ENCODE measurements at regions not wholly inside any gene's neighbourhood (a gene's known extent, or its start where the extent isn't known, plus 50 kb on each side); places are given as distances from the start of the nearest gene placed in this dataset.
A peak's percentile ranks its signal among the peaks of the same experiment; 100 is the strongest.
"Not testable (repeated sequence)": the region's sequence is repeated elsewhere in the genome, so short reads cannot be mapped to it uniquely, and the experiment has no call there.

DNA sequence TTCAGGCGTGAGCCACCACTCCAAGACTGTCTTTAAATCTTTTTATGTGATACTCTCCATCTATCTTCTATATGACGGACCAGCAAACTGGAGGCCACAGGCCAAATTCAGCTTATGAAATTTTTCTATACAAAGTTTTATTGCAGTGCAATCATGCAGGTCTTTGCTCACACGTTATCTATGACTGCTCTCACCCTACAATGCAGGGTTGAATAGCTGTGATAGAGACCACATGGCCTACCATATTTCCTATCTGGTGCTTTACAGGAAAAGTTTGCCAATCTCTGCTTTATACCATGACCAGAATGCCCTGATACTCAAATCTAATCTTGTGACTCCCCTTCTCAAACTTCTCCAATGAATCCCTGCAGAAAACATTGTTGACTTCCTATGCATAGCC, 89.5 kb upstream of the ACBD5 start:
- 89 to 92% methylated on average over 3 of the region's 3 CpGs for WGBS, 2 donors
- no peaks in the 10 kb centered on the region for H3K4me1 ChIP-seq (ENCODE audit: control insufficient read depth in 2 of 2, insufficient read depth in 2 of 2, low read length in 1 of 2)
- H3K9me3 ChIP-seq (ENCODE audit: control insufficient read depth in 2 of 2, insufficient read depth in 1 of 2, low read depth in 1 of 2, low read length in 1 of 2) = no peaks in the 10 kb centered on the region
- no peak overlapping the region for H3K27ac ChIP-seq (ENCODE audit: low read depth in 2 of 2, low read length in 1 of 2)
- no peaks in the 10 kb centered on the region for H3K36me3 ChIP-seq (ENCODE audit: control insufficient read depth in 2 of 2, insufficient read depth in 2 of 2, low read length in 1 of 2)
- no peaks in the 10 kb centered on the region for H3K27me3 ChIP-seq (ENCODE audit: control insufficient read depth in 1 of 2, insufficient read depth in 2 of 2, low read length in 2 of 2)
- no peak overlapping the region for H3K4me3 ChIP-seq (ENCODE audit: low read depth in 1 of 2, low read length in 2 of 2)

DNA sequence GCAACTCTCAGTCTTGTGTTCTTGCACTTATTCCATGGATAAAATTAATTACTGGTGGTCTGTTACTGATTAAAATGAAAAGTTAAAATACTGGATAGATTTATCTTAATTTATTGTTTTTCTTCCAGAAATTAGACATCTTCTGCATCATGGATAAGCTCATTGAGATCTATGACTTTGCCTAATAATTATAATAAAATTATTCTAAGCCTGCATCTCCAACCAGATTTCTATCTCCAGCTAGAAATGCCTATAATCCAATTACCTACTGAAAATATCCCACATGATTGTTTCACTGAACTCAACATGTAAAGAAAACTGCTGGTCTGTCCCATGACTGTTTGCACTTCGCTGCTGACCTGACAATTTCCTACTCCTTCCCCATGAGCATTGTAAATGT, 88.3 kb upstream of the ACBD5 start:
- Histone ChIP-seq H3K27ac (ENCODE audit: low read depth in 2 of 2, low read length in 1 of 2) (no peak overlapping the region), H3K9me3 (ENCODE audit: control insufficient read depth in 2 of 2, insufficient read depth in 1 of 2, low read depth in 1 of 2, low read length in 1 of 2) (no peaks in the 10 kb centered on the region), H3K36me3 (ENCODE audit: control insufficient read depth in 2 of 2, insufficient read depth in 2 of 2, low read length in 1 of 2) (no peaks in the 10 kb centered on the region), H3K27me3 (ENCODE audit: control insufficient read depth in 1 of 2, insufficient read depth in 2 of 2, low read length in 2 of 2) (no peaks in the 10 kb centered on the region), H3K4me3 (ENCODE audit: low read depth in 1 of 2, low read length in 2 of 2) (no peak overlapping the region), H3K4me1 (ENCODE audit: control insufficient read depth in 2 of 2, insufficient read depth in 2 of 2, low read length in 1 of 2) (no peaks in the 10 kb centered on the region)
- 82 to 86% methylated on average over 1 of the region's 1 CpG for WGBS, 2 donors

DNA sequence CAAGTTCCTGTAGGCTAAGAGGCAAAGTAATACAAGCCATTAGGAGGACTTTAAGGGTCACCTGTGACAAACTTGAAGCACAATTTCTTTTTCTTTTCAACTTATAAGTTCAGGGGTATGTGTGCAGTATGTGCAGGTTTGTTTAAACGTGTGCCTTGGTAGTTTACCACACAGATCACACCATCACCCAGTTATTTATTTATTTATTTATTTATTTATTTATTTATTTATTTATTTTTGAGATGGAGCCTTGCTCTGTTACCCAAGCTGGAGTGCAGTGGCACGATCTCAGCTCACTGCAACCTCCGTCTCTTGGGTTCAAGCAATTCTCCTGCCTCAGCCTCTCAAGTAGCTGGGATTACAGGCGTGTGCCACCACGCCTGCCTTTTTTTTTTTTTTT, 86.2 kb upstream of the ACBD5 start:
- not testable (repeated sequence) for H3K9me3 ChIP-seq (ENCODE audit: control insufficient read depth in 2 of 2, insufficient read depth in 1 of 2, low read depth in 1 of 2, low read length in 1 of 2); H3K4me3 ChIP-seq (ENCODE audit: low read depth in 1 of 2, low read length in 2 of 2); H3K4me1 ChIP-seq (ENCODE audit: control insufficient read depth in 2 of 2, insufficient read depth in 2 of 2, low read length in 1 of 2); H3K27ac ChIP-seq (ENCODE audit: low read depth in 2 of 2, low read length in 1 of 2); H3K36me3 ChIP-seq (ENCODE audit: control insufficient read depth in 2 of 2, insufficient read depth in 2 of 2, low read length in 1 of 2); H3K27me3 ChIP-seq (ENCODE audit: control insufficient read depth in 1 of 2, insufficient read depth in 2 of 2, low read length in 2 of 2)
- WGBS, 2 donors = 86 to 88% methylated on average over 5 of the region's 5 CpGs

DNA sequence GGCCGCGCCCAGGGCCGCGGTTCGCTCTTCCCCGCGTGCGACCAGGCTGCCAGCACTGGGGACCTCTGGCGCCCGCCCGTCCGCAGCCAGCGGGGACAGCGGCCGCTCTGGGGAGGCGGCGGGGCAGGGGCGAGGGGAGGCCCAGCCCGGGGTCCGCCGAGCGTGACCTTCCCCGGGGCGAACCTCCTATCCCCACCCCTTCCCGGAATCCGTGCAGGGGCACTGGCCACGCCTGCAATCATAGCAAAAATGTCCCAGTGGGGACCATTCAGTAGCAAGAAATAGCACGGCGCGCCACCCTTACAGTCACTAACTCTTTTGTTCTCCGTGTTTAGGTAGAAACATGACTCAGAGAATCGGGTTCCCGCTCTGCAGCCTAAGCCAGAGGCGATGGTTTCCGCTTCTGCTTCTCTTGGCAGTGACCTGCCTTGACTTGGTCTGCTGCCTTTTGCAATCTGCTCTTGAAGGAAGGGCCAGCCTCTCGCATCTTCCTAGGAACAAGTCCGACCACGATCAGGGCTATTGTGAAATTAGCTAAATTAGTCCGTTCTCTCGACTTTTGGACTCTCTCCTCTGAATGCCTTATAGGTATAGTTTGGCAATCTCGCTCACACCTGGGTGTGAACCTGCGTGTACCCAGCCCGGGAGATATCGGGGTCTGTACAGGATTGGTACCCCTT, 79.3 kb upstream of the ACBD5 start:
- Histone ChIP-seq H3K36me3 (ENCODE audit: control insufficient read depth in 2 of 2, insufficient read depth in 2 of 2, low read length in 1 of 2) (no peaks in the 10 kb centered on the region), H3K9me3 (ENCODE audit: control insufficient read depth in 2 of 2, insufficient read depth in 1 of 2, low read depth in 1 of 2, low read length in 1 of 2) (peaks cover 0 to 2% of the 10 kb centered on the region in 2 donors), H3K27me3 (ENCODE audit: control insufficient read depth in 1 of 2, insufficient read depth in 2 of 2, low read length in 2 of 2) (no peaks in the 10 kb centered on the region), H3K27ac (ENCODE audit: low read depth in 2 of 2, low read length in 1 of 2) (peak overlapping the region; percentile 61 to 70), H3K4me1 (ENCODE audit: control insufficient read depth in 2 of 2, insufficient read depth in 2 of 2, low read length in 1 of 2) (peaks cover 0 to 4% of the 10 kb centered on the region in 2 donors), H3K4me3 (ENCODE audit: low read depth in 1 of 2, low read length in 2 of 2) (peak overlapping the region; percentile 38 to 45)
- 9 to 17% methylated on average over 44 of the region's 44 CpGs for WGBS, 2 donors

DNA sequence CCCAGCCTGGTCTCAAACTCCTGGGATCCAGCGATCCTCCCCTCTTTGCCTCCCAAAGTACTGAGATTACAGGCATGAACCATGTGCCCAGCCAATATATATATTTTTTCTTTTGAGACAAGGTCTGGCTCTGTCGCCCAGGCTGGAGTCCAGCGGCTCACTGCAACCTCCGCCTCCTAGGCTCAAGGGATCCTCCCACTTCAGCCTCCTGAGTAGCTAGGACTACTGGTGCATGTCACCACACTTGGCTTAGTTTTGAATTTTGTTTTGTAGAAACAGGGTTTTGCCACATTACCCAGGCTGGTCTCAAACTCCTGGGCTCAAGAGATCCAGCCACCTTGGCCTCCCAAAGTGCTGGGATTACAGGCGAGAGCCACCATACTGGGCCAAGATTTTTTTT, 78.5 kb upstream of the ACBD5 start:
- WGBS, 2 donors = 94% methylated on average over 5 of the region's 5 CpGs
- H3K4me3 ChIP-seq (ENCODE audit: low read depth in 1 of 2, low read length in 2 of 2); H3K36me3 ChIP-seq (ENCODE audit: control insufficient read depth in 2 of 2, insufficient read depth in 2 of 2, low read length in 1 of 2); H3K27me3 ChIP-seq (ENCODE audit: control insufficient read depth in 1 of 2, insufficient read depth in 2 of 2, low read length in 2 of 2); H3K4me1 ChIP-seq (ENCODE audit: control insufficient read depth in 2 of 2, insufficient read depth in 2 of 2, low read length in 1 of 2); H3K9me3 ChIP-seq (ENCODE audit: control insufficient read depth in 2 of 2, insufficient read depth in 1 of 2, low read depth in 1 of 2, low read length in 1 of 2); H3K27ac ChIP-seq (ENCODE audit: low read depth in 2 of 2, low read length in 1 of 2): not testable (repeated sequence)

DNA sequence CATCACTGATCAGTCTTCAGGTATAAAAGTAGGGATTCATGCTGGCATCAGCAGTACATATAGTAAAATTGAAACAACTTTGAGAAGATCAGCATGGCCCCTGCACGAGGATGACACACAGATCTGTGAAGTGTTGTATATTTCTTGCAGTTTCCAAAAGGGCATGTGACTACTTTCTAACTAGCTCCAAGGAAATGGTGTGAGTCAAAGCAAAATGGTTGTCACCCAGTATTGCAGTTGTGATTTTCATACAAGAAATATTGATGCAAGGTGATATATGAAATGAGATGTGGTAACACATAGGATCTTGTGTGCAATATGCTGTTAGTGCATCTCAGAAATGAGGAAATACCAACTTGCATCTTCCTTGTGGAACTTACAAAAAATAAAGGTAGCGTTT, 74.5 kb upstream of the ACBD5 start:
- H3K4me1 ChIP-seq (ENCODE audit: control insufficient read depth in 2 of 2, insufficient read depth in 2 of 2, low read length in 1 of 2); H3K36me3 ChIP-seq (ENCODE audit: control insufficient read depth in 2 of 2, insufficient read depth in 2 of 2, low read length in 1 of 2); H3K4me3 ChIP-seq (ENCODE audit: low read depth in 1 of 2, low read length in 2 of 2); H3K27me3 ChIP-seq (ENCODE audit: control insufficient read depth in 1 of 2, insufficient read depth in 2 of 2, low read length in 2 of 2); H3K27ac ChIP-seq (ENCODE audit: low read depth in 2 of 2, low read length in 1 of 2); H3K9me3 ChIP-seq (ENCODE audit: control insufficient read depth in 2 of 2, insufficient read depth in 1 of 2, low read depth in 1 of 2, low read length in 1 of 2): not testable (repeated sequence)
- 69 to 75% methylated on average over 2 of the region's 2 CpGs for WGBS, 2 donors

DNA sequence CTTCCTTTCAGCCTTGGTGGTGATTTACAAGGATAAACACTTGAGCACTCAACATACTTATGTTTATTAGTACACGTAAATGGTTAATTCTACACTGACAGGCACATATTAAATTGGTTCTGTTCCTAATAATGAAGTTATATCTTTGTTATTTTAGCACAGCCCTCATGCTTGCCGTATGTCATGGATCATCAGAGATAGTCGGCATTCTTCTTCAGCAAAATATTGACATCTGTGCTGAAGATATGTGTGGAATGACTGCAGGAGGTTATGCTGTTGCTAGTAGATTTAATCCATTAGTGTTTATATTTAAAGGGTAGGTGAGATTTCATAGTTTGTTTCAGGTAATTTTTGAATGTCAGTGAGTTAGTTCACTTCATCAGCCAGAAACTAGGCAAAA, 73.0 kb upstream of the ACBD5 start:
- not testable (repeated sequence) for H3K36me3 ChIP-seq (ENCODE audit: control insufficient read depth in 2 of 2, insufficient read depth in 2 of 2, low read length in 1 of 2); H3K27me3 ChIP-seq (ENCODE audit: control insufficient read depth in 1 of 2, insufficient read depth in 2 of 2, low read length in 2 of 2); H3K4me1 ChIP-seq (ENCODE audit: control insufficient read depth in 2 of 2, insufficient read depth in 2 of 2, low read length in 1 of 2); H3K27ac ChIP-seq (ENCODE audit: low read depth in 2 of 2, low read length in 1 of 2); H3K9me3 ChIP-seq (ENCODE audit: control insufficient read depth in 2 of 2, insufficient read depth in 1 of 2, low read depth in 1 of 2, low read length in 1 of 2); H3K4me3 ChIP-seq (ENCODE audit: low read depth in 1 of 2, low read length in 2 of 2)
- WGBS, 2 donors = 54 to 71% methylated on average over 3 of the region's 3 CpGs

DNA sequence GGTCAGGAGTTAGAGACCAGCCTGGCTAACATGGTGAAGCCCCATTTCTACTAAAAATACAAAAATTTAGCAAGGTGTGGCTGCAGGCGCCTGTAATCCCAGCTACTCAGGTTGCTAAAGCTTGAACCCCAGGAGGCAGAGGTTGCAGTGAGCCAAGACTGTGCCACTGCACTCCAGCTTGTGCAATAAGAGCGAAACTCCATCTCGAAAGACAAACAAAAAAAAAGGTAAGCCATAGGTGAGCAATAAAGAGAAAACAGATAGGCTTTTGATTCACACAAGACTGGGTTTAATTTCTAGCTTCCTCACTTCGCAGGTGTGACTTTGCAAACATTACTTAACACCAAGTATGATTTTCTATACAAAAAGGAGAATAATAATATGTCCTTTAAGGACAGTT, 72.3 kb upstream of the ACBD5 start:
- no peak overlapping the region for H3K4me3 ChIP-seq (ENCODE audit: low read depth in 1 of 2, low read length in 2 of 2)

DNA sequence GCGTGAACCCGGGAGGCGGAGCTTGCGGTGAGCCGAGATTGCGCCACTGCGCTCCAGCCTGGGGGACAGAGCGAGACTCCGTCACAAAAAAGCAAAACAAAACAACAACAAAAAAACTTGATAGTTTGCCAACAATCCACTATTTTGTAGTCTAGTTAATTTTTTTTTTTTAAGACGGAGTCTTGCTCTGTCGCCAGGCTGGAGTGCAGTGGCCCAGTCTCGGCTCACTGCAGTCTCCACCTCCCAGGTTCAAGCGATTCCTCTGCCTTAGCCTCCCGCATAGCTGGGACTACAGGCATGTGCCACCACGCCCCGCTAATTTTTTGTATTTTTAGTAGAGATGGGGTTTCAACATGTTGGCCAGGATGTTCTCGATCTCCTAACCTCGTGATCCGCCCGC, 71.2 kb upstream of the ACBD5 start:
- H3K9me3 ChIP-seq (ENCODE audit: control insufficient read depth in 2 of 2, insufficient read depth in 1 of 2, low read depth in 1 of 2, low read length in 1 of 2); H3K4me3 ChIP-seq (ENCODE audit: low read depth in 1 of 2, low read length in 2 of 2); H3K27me3 ChIP-seq (ENCODE audit: control insufficient read depth in 1 of 2, insufficient read depth in 2 of 2, low read length in 2 of 2); H3K4me1 ChIP-seq (ENCODE audit: control insufficient read depth in 2 of 2, insufficient read depth in 2 of 2, low read length in 1 of 2); H3K27ac ChIP-seq (ENCODE audit: low read depth in 2 of 2, low read length in 1 of 2); H3K36me3 ChIP-seq (ENCODE audit: control insufficient read depth in 2 of 2, insufficient read depth in 2 of 2, low read length in 1 of 2): not testable (repeated sequence)
- WGBS, 2 donors = 95 to 97% methylated on average over 20 of the region's 20 CpGs

More for the DNA sequence above, 72.3 kb upstream of the ACBD5 start:
- WGBS, 2 donors = 75 to 77% methylated on average over 4 of the region's 4 CpGs
- no peaks in the 10 kb centered on the region for H3K27me3 ChIP-seq (ENCODE audit: control insufficient read depth in 1 of 2, insufficient read depth in 2 of 2, low read length in 2 of 2)
- no peaks in the 10 kb centered on the region for H3K4me1 ChIP-seq (ENCODE audit: control insufficient read depth in 2 of 2, insufficient read depth in 2 of 2, low read length in 1 of 2)
- H3K27ac ChIP-seq (ENCODE audit: low read depth in 2 of 2, low read length in 1 of 2) = no peak overlapping the region
- no peaks in the 10 kb centered on the region for H3K9me3 ChIP-seq (ENCODE audit: control insufficient read depth in 2 of 2, insufficient read depth in 1 of 2, low read depth in 1 of 2, low read length in 1 of 2)
- H3K36me3 ChIP-seq (ENCODE audit: control insufficient read depth in 2 of 2, insufficient read depth in 2 of 2, low read length in 1 of 2) = no peaks in the 10 kb centered on the region

DNA sequence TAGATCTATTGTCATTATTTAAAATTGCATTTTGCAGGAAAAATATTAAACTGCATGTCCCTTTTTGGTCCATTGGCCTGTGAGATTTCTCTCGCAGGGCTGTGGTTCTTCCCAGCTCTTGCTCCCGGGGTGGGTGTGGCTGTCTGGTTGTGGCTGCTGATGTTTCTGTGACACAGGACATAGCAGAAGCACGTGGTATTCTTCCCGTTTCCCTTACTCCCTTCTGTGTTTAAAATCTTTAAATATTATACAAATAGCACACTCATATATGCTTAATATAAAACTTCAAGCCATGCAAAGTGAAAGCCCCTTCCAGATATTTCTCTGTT, 57.9 kb upstream of the ACBD5 start:
- not testable (repeated sequence) for H3K4me1 ChIP-seq (ENCODE audit: control insufficient read depth in 2 of 2, insufficient read depth in 2 of 2, low read length in 1 of 2); H3K27me3 ChIP-seq (ENCODE audit: control insufficient read depth in 1 of 2, insufficient read depth in 2 of 2, low read length in 2 of 2); H3K27ac ChIP-seq (ENCODE audit: low read depth in 2 of 2, low read length in 1 of 2); H3K9me3 ChIP-seq (ENCODE audit: control insufficient read depth in 2 of 2, insufficient read depth in 1 of 2, low read depth in 1 of 2, low read length in 1 of 2); H3K4me3 ChIP-seq (ENCODE audit: low read depth in 1 of 2, low read length in 2 of 2); H3K36me3 ChIP-seq (ENCODE audit: control insufficient read depth in 2 of 2, insufficient read depth in 2 of 2, low read length in 1 of 2)
- 52 to 76% methylated on average over 4 of the region's 4 CpGs for WGBS, 2 donors

Data from esophagus (tissue), 2 donors.